ENCODE measurements at regions not wholly inside any gene's neighbourhood (a gene's known extent, or its start where the extent isn't known, plus 50 kb on each side); places are given as distances from the start of the nearest gene placed in this dataset.

- in situ Hi-C loops (cut with MboI; ENCODE audit: low sequenced_read_pairs) (no loop called here), intact Hi-C loops (cut with micrococcal nuclease) (no loop called here), dilution Hi-C loops (cut with HindIII; ENCODE audit: low sequenced_read_pairs, unreplicated experiment) (no loop called here)
- DNase-seq (no peak), ATAC-seq (ENCODE audit: low read depth) (no peak)
- Histone ChIP-seq H4K20me1 (ENCODE audit: insufficient read depth, low read length) (no peaks in the 10 kb centered on the region), H3K36me3 (ENCODE audit: control insufficient read depth, insufficient read depth, low read length) (no peaks in the 10 kb centered on the region), H3K9ac (ENCODE audit: low read depth, low read length) (no peak overlapping the region), H3K4me1 (ENCODE audit: control insufficient read depth, insufficient read depth, low read length) (no peaks in the 10 kb centered on the region), H2BK5ac (ENCODE audit: low read depth, low read length, poor library complexity, severe bottlenecking) (no peak overlapping the region), H3K56ac (ENCODE audit: extremely low read depth, insufficient read depth, low read length) (no peak overlapping the region), H3K27ac (ENCODE audit: insufficient read depth, low read length) (no peak overlapping the region), H4K5ac (ENCODE audit: low read depth, low read length) (no peak overlapping the region), H3K18ac (ENCODE audit: low read depth, low read length) (no peak overlapping the region), H2AK9ac (replicated peaks; ENCODE audit: low read depth, low read length, poor library complexity) (no peak overlapping the region), H3K14ac (replicated peaks; ENCODE audit: low read depth, low read length) (no peak overlapping the region), H2AK5ac (ENCODE audit: low read depth, low read length) (no peak overlapping the region), H2BK15ac (ENCODE audit: low read depth, low read length) (no peak overlapping the region), H4K8ac (ENCODE audit: low read depth in 2 of 2, low read length in 2 of 2) (no peak overlapping the region), H3K4me2 (ENCODE audit: low read depth, low read length) (no peak overlapping the region), H3K9me3 (ENCODE audit: control insufficient read depth, insufficient read depth, low read length) (peaks cover 33% of the 10 kb centered on the region), H3K79me1 (ENCODE audit: low read depth in 1 of 2, low read length in 2 of 2) (no peaks in the 10 kb centered on the region), H3K4me3 (ENCODE audit: insufficient read depth, low read depth, low read length) (no peak overlapping the region), H2AFZ (replicated peaks; ENCODE audit: low read length, poor library complexity) (no peak overlapping the region), H2BK120ac (ENCODE audit: low read depth, low read length) (no peak overlapping the region), H2BK20ac (ENCODE audit: low read depth, low read length) (no peak overlapping the region), H3K9me1 (ENCODE audit: insufficient read depth, low read length) (no peaks in the 10 kb centered on the region), H3K27me3 (ENCODE audit: control insufficient read depth, insufficient read depth, low read length) (no peaks in the 10 kb centered on the region), H3K23ac (ENCODE audit: low read depth, low read length) (no peak overlapping the region), H3K4ac (ENCODE audit: low read depth, low read length) (no peak overlapping the region), H4K91ac (ENCODE audit: insufficient read depth, low read depth, low read length) (no peak overlapping the region)
- TF ChIP-seq CHD1 (IDR thresholded peaks at IDR 0.05; ENCODE audit: low read depth, low read length) (no peak), ELK1 (IDR thresholded peaks at IDR 0.05; ENCODE audit: borderline replicate concordance, low read depth, low read length) (no peak), RAD21 (IDR thresholded peaks at IDR 0.05; ENCODE audit: low read length) (no peak), CTCF (conservative IDR thresholded peaks at IDR 0.05; ENCODE audit: low read depth, low read length) (no peak), NFE2L2 (IDR thresholded peaks at IDR 0.05; ENCODE audit: low read depth, low read length) (no peak), BHLHE40 (IDR thresholded peaks at IDR 0.05; ENCODE audit: low read depth, low read length) (no peak), CEBPB (IDR thresholded peaks at IDR 0.05; ENCODE audit: low read depth, low read length) (no peak), FOS (IDR thresholded peaks at IDR 0.05; ENCODE audit: low read depth, low read length) (no peak), RFX5 (IDR thresholded peaks at IDR 0.05; ENCODE audit: low read depth, low read length) (no peak), SMC3 (IDR thresholded peaks at IDR 0.05; ENCODE audit: low read depth, low read length) (no peak)
- no TSS peak for BruUV-seq (replicated peaks)
- CTCF ChIA-PET: no interaction called here
- WGBS, 2 experiments (ENCODE audit: extremely low coverage in 2 of 2, insufficient read length in 1 of 2): no CpG with 5 or more reads among the region's 6 CpGs
- POLR2A ChIA-PET (ENCODE audit: unreplicated experiment): no interaction called here
Observed at GRCh38 chr14:97164021-97164420, 366.8 kb downstream of the VRK1 start.

Data from IMR-90 (cell line).